DOHH2 (cell line): ENCODE measurements at regions not wholly inside any gene's neighbourhood (a gene's known extent, or its start where the extent isn't known, plus 50 kb on each side); places are given as distances from the start of the nearest gene placed in this dataset.

Experiments used
- H3F3A ChIP-seq: fragments of 200-600 bp; sonication (generic), shearing (Covaris generic); 2 replicates; pipeline ENCODE4 v1.6.0; 2016; ENCODE audit warnings: antibody characterized with exemption, mild to moderate bottlenecking; ENCODE audit not compliant: control insufficient read depth, insufficient read depth
- H3K27ac ChIP-seq: fragments of 200-600 bp; sonication (generic); 2 replicates; pipeline ENCODE4 v1.5.1; 2014; ENCODE audit warnings: low read depth, mild to moderate bottlenecking, low read length, moderate library complexity
- H3K27me3 ChIP-seq: fragments of 200-600 bp; sonication (generic); 2 replicates; pipeline ENCODE4 v1.6.1; 2014; ENCODE audit warnings: mild to moderate bottlenecking, low read length, mixed read lengths; ENCODE audit not compliant: control insufficient read depth
- H3K36me3 ChIP-seq: fragments of 200-600 bp; sonication (generic); 2 replicates; pipeline ENCODE4 v1.6.1; 2014; ENCODE audit warnings: mild to moderate bottlenecking, low read length, moderate library complexity, mixed read lengths; ENCODE audit not compliant: control insufficient read depth
- H3K4me1 ChIP-seq: fragments of 200-600 bp; sonication (generic); 2 replicates; pipeline ENCODE4 v1.6.1; 2014; ENCODE audit warnings: mild to moderate bottlenecking, low read length, mixed read lengths; ENCODE audit not compliant: control insufficient read depth
- H3K4me2 ChIP-seq: fragments of 200-600 bp; sonication (generic); 2 replicates; pipeline ENCODE4 v1.6.0; 2014; ENCODE audit warnings: mild to moderate bottlenecking, low read length, moderate library complexity
- H3K4me3 ChIP-seq: fragments of 200-600 bp; sonication (generic); 2 replicates; pipeline ENCODE4 v1.5.1; 2014; ENCODE audit warnings: mild to moderate bottlenecking, low read length, mixed read lengths
- H3K79me2 ChIP-seq: fragments of 200-600 bp; sonication (generic); 2 replicates; pipeline ENCODE4 v1.6.1; 2014; ENCODE audit warnings: mild to moderate bottlenecking, low read length, mixed read lengths; ENCODE audit not compliant: control insufficient read depth
- H3K9me2 ChIP-seq: fragments of 200-600 bp; sonication (generic); replicated peaks from 2 replicates; pipeline ENCODE4 v1.6.1; 2014; ENCODE audit warnings: mild to moderate bottlenecking, low read length, mixed read lengths; ENCODE audit not compliant: control insufficient read depth
- H3K9me3 ChIP-seq: fragments of 200-600 bp; sonication (generic); 2 replicates; pipeline ENCODE4 v1.6.1; 2014; ENCODE audit warnings: antibody characterized with exemption, low read length, mixed read lengths; ENCODE audit not compliant: control insufficient read depth, insufficient read depth
- H4K20me1 ChIP-seq: fragments of 200-600 bp; sonication (generic); 2 replicates; pipeline ENCODE4 v1.6.0; 2014; ENCODE audit warnings: low read depth, mild to moderate bottlenecking, antibody characterized with exemption, low read length, moderate library complexity; ENCODE audit not compliant: control insufficient read depth, insufficient read depth
- CTCF ChIP-seq: fragments of 200-600 bp; sonication (generic); IDR thresholded peaks from one replicate; pipeline ENCODE4 v1.5.1; 2014; ENCODE audit warnings: antibody characterized with exemption, mild to moderate bottlenecking, low read depth, low read length; ENCODE audit not compliant: poor library complexity, severe bottlenecking
- EZH2phosphoT487 ChIP-seq: fragments of 200-600 bp; sonication (generic); IDR thresholded peaks from 2 replicates; pipeline ENCODE4 v1.6.1; 2017; ENCODE audit warnings: borderline replicate concordance, mild to moderate bottlenecking, antibody characterized with exemption, low read length, moderate library complexity, mixed read lengths

- Histone ChIP-seq H3K9me2 (no peaks in the 10 kb centered on the region), H3F3A (no peaks in the 10 kb centered on the region), H3K4me3 (no peak overlapping the region), H3K27ac (no peak overlapping the region), H4K20me1 (no peaks in the 10 kb centered on the region), H3K9me3 (no peaks in the 10 kb centered on the region), H3K4me1 (no peaks in the 10 kb centered on the region), H3K79me2 (no peaks in the 10 kb centered on the region), H3K27me3 (no peaks in the 10 kb centered on the region), H3K36me3 (no peaks in the 10 kb centered on the region), H3K4me2 (no peak overlapping the region)
- no peak for TF ChIP-seq EZH2phosphoT487
- TF ChIP-seq CTCF = no peak
Measured at GRCh38 chr1:163875927-163876320, 554.2 kb downstream of the NUF2 start.

GRCh38 chr1:163876546-163876945, 554.8 kb downstream of the NUF2 start:
- H3K27ac ChIP-seq = no peak overlapping the region
- no peaks in the 10 kb centered on the region for H3K9me3 ChIP-seq
- no peak overlapping the region for H3K4me2 ChIP-seq
- H3K79me2 ChIP-seq = no peaks in the 10 kb centered on the region
- no peaks in the 10 kb centered on the region for H3K27me3 ChIP-seq
- TF ChIP-seq CTCF (no peak), EZH2phosphoT487 (no peak)
- no peaks in the 10 kb centered on the region for H3F3A ChIP-seq
- H3K4me3 ChIP-seq = no peak overlapping the region
- no peaks in the 10 kb centered on the region for H3K36me3 ChIP-seq
- H3K9me2 ChIP-seq = no peaks in the 10 kb centered on the region
- no peaks in the 10 kb centered on the region for H4K20me1 ChIP-seq
- H3K4me1 ChIP-seq = no peaks in the 10 kb centered on the region

GRCh38 chr1:163877016-163877415, 555.3 kb downstream of the NUF2 start:
- Histone ChIP-seq H3K4me1 (no peaks in the 10 kb centered on the region), H3K27me3 (no peaks in the 10 kb centered on the region), H3K27ac (no peak overlapping the region), H3K4me2 (no peak overlapping the region), H3K36me3 (no peaks in the 10 kb centered on the region), H3K79me2 (no peaks in the 10 kb centered on the region), H4K20me1 (no peaks in the 10 kb centered on the region), H3F3A (no peaks in the 10 kb centered on the region), H3K4me3 (no peak overlapping the region), H3K9me3 (no peaks in the 10 kb centered on the region), H3K9me2 (no peaks in the 10 kb centered on the region)
- TF ChIP-seq CTCF (no peak), EZH2phosphoT487 (no peak)

- no peak overlapping the region for H3K4me2 ChIP-seq
- no peaks in the 10 kb centered on the region for H3K36me3 ChIP-seq
- TF ChIP-seq EZH2phosphoT487 = no peak
- no peak for TF ChIP-seq CTCF
- H3K4me1 ChIP-seq = no peaks in the 10 kb centered on the region
- H3K27me3 ChIP-seq = no peaks in the 10 kb centered on the region
- H3K79me2 ChIP-seq = no peaks in the 10 kb centered on the region
- H3K27ac ChIP-seq = no peak overlapping the region
- H3F3A ChIP-seq = no peaks in the 10 kb centered on the region
- H3K9me2 ChIP-seq = no peaks in the 10 kb centered on the region; the same call in 1 of the 2 replicates
- no peak overlapping the region for H3K4me3 ChIP-seq
- H3K9me3 ChIP-seq = no peaks in the 10 kb centered on the region
- no peaks in the 10 kb centered on the region for H4K20me1 ChIP-seq
Measured at GRCh38 chr1:163885510-163885909, 563.8 kb downstream of the NUF2 start.
